ENCODE measurements at regions not wholly inside any gene's neighbourhood (a gene's known extent, or its start where the extent isn't known, plus 50 kb on each side); places are given as distances from the start of the nearest gene placed in this dataset.
"Not testable (repeated sequence)": the region's sequence is repeated elsewhere in the genome, so short reads cannot be mapped to it uniquely, and the experiment has no call there.

GRCh38 chr2:238771639-238772038 lies 76.2 kb upstream of the TWIST2 start:
- WGBS, 3 donors: 52 to 63% (median 55%) methylated on average over 15 of the region's 15 CpGs
- H3K27ac ChIP-seq (ENCODE audit: low read depth, low read length): no peak overlapping the region

- H3K27ac ChIP-seq (ENCODE audit: low read depth, low read length): no peak overlapping the region
- WGBS, 3 donors: 88 to 90% (median 89%) methylated on average over 21 of the region's 21 CpGs
These were observed 75.1 kb upstream of the TWIST2 start for GRCh38 chr2:238772635-238773297.

DNA sequence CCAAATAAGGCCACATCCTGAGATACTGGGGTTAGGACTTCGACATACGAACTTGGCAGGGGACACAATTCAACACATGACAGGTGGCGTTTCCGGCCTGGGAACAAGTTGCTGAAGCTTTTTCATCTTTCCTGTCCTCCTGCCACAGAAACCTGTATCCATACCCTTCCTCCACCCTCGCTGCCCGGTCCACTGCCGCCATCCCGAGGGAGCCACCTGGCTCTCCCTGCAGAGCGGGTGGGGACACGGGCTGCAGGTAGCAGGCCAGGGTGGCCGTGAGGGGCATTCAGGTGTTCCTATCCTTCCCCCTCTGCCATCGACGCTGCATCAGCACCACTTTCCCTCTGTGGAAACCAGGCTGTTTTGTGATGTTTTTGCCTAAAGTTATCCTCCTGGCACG lies 74.4 kb upstream of the TWIST2 start:
- H3K27ac ChIP-seq (ENCODE audit: low read depth, low read length): no peak overlapping the region
- 87 to 92% (median 89%) methylated on average over 14 of the region's 14 CpGs for WGBS, 3 donors

- WGBS, 3 donors: 81 to 85% (median 81%) methylated on average over 7 of the region's 7 CpGs
- H3K27ac ChIP-seq (ENCODE audit: low read depth, low read length): no peak overlapping the region
These were observed 73.8 kb upstream of the TWIST2 start for GRCh38 chr2:238774071-238774470.

GRCh38 chr2:238774980-238775509 lies 72.8 kb upstream of the TWIST2 start:
- 28 to 91% (median 86%) methylated on average over 5 of the region's 5 CpGs for WGBS, 3 donors
- no peak overlapping the region for H3K27ac ChIP-seq (ENCODE audit: low read depth, low read length)

DNA sequence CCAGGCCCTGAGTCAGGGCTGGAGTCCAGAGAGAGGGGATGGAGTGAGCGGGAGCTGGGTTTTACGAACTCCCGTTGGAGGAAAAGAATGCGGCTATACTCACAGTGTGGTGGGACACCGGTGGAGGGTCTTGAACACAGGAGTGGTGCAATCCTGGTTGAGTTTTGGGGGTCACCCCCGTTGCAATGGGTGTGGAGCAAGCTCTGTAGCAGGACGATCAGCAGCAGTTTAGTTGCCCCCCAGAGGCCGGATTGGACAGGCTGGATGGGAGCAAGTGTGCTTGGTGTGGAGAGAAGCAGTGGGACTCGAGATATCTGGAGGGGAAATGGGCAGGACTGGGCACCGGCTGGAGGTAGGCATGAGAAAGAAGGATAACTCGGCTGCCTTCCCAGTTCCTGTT lies 72.3 kb upstream of the TWIST2 start:
- H3K27ac ChIP-seq (ENCODE audit: low read depth, low read length): no peak overlapping the region
- 80 to 96% (median 88%) methylated on average over 11 of the region's 11 CpGs for WGBS, 3 donors

- 64 to 72% (median 69%) methylated on average over 19 to 20 of the region's 20 CpGs for WGBS, 3 donors
- H3K27ac ChIP-seq (ENCODE audit: low read depth, low read length): no peak overlapping the region
These were observed 71.7 kb upstream of the TWIST2 start for GRCh38 chr2:238776003-238776760.

- 18 to 32% (median 26%) methylated on average over 8 of the region's 8 CpGs for WGBS, 3 donors
- not testable (repeated sequence) for H3K27ac ChIP-seq (ENCODE audit: low read depth, low read length)
These were observed 71.2 kb upstream of the TWIST2 start for GRCh38 chr2:238776761-238777046.

DNA sequence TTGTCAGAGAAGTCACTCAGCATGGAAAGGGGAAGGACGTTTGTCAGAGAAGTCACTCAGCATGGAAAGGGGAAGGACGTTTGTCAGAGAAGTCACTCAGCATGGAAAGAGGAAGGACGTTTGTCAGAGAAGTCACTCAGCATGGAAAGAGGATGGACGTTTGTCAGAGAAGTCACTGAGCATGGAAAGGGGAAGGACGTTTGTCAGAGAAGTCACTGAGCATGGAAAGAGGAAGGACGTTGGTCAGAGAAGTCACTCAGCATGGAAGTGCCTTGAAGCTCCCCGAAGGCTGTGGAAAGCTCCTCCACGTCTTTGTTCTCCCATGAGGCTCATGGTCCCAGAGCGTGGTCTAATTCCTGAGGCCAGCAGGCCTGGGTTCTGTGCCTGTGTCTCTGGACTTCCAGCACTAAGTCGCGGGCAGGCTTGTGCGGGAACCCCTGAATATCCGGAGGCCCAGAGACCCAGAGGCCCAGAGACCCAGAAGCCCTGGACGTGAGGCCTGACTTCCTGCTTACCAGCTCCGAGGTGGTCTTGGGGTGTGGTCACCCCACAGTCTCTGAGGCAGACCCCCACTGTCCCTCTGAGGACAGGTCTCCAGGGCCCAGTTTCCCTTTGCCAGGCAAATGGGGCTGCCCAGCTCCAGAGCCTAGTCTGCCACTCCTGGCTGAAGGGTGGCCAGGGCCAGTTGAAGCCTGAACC lies 70.4 kb upstream of the TWIST2 start:
- 64 to 67% (median 66%) methylated on average over 13 to 14 of the region's 15 CpGs for WGBS, 3 donors
- H3K27ac ChIP-seq (ENCODE audit: low read depth, low read length): no peak overlapping the region

DNA sequence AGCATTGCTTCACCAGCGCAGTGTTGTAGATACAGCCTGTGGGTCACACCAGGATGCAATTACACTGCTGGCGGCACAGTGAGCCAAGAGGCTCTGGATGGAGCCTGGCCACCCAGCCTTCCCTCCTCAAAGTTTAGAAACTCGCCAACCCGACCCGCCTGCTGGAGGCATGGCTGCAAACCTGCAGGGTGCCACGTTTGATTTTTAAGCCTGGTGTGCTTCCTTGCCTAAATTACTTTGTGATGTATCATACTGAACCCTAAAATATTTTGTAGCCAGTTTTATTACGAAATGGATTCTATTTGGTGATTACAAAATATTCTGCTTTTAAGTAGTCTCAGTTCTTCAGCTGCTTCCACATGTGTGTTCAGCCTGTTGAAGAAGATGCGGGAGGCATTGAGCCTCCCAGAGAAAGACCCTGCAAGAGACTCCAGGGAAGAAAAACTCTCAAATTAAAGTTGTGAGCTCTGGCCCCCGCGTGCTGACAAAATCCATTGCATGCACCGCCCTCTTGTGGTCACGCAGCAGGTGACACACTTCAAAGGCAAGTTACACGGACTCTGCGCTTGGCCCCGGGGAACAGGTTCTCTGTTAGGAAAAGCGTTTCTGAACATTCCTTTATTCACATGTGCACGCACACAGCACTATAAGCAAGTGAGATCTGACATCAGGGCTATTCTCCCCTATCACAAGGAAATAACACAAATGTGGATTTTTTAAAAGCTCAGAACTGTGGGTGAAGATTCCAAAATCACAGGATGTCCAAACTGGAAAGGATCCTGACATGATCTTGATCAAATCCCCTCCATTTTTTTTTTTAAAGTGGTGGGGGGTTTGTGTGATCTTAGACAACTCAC lies 63.0 kb upstream of the TWIST2 start:
- no peak overlapping the region for H3K27ac ChIP-seq (ENCODE audit: low read depth, low read length)
- WGBS, 3 donors: 21 to 25% (median 22%) methylated on average over 17 of the region's 17 CpGs

- WGBS, 3 donors: 60 to 79% (median 73%) methylated on average over 9 of the region's 9 CpGs
- no peak overlapping the region for H3K27ac ChIP-seq (ENCODE audit: low read depth, low read length)
These were observed 62.4 kb upstream of the TWIST2 start for GRCh38 chr2:238785528-238785860.

DNA sequence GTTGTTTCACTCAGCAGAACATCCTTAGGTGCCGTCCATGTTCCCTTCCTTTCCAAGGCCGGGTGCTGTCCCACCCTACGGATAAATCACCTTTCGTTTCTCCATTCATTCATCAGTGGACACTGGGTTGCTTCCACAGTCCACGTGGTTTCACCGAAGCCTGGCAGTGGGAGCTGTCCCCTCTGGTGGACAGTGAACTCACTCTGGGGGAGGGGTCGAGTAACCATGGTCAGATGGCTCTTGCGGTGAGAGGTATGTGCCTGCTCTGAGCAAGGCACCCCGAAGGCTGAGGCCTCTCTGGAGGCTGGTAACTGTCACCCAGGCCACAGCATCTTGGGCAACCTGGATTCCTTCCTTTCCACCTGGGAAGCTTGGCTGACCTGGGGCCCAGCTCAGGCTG lies 61.5 kb upstream of the TWIST2 start:
- no peak overlapping the region for H3K27ac ChIP-seq (ENCODE audit: low read depth, low read length)
- 80 to 91% (median 89%) methylated on average over 9 of the region's 9 CpGs for WGBS, 3 donors

GRCh38 chr2:238786792-238787490 lies 60.9 kb upstream of the TWIST2 start:
- H3K27ac ChIP-seq (ENCODE audit: low read depth, low read length): no peak overlapping the region
- WGBS, 3 donors: 79 to 89% (median 84%) methylated on average over 29 of the region's 29 CpGs

- H3K27ac ChIP-seq (ENCODE audit: low read depth, low read length): no peak overlapping the region
- 62 to 82% (median 82%) methylated on average over 5 of the region's 5 CpGs for WGBS, 3 donors
These were observed 60.4 kb upstream of the TWIST2 start for GRCh38 chr2:238787501-238787900.

DNA sequence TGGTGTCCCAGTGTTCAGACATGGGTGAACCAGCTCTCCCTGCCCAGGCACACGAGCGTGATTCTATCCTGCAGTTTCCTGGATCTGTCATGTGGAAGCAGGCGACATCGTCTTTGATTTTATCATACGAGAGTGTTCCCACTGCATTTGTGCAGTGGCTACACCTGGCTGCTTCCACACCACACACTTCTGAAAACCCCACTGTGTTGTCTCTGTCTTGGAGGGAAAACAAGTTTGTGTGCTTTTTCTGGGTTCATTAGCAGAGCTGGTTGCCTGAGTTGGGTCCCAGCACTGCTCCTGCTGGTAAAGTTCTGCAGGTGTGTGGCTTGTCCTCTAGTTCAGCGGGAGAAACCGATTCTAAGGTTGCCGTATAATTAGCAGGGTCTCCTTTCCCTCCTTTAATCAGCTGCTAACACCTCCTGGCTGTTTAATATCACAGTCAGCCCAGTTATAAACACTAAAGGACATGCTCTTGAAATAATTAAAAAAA lies 58.5 kb upstream of the TWIST2 start:
- WGBS, 3 donors: 76 to 84% (median 84%) methylated on average over 8 of the region's 8 CpGs
- no peak overlapping the region for H3K27ac ChIP-seq (ENCODE audit: low read depth, low read length)

GRCh38 chr2:238790126-238790832 lies 57.6 kb upstream of the TWIST2 start:
- 74 to 82% (median 80%) methylated on average over 16 of the region's 16 CpGs for WGBS, 3 donors
- no peak overlapping the region for H3K27ac ChIP-seq (ENCODE audit: low read depth, low read length)

DNA sequence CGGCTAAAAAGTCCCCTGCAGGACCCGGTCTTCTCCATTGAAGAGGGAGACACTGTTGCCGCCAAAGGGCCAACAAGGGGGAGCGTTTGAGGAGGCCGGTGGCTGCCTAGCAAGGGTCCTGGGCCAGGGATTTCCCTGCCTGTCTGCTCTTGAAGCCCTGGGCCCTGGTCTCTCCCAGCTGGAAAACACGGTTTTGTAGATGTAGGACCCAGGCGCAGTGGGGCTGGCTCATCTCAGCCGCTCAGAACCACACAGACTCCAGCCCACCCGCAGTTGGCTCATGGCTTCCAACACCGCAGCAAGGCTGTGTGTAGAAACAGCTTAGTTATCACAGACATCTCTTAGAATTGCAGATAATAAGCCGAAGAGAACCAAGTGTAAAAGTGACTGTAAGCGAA lies 57.1 kb upstream of the TWIST2 start:
- no peak overlapping the region for H3K27ac ChIP-seq (ENCODE audit: low read depth, low read length)
- 70 to 81% (median 73%) methylated on average over 12 of the region's 12 CpGs for WGBS, 3 donors
